Urothelium cell line (cell line): ENCODE measurements at regions not wholly inside any gene's neighbourhood (a gene's known extent, or its start where the extent isn't known, plus 50 kb on each side); places are given as distances from the start of the nearest gene placed in this dataset.
A peak's percentile ranks its signal among the peaks of the same experiment; 100 is the strongest.
"Not testable (repeated sequence)": the region's sequence is repeated elsewhere in the genome, so short reads cannot be mapped to it uniquely, and the experiment has no call there.

Experiments used
- DNase-seq: peaks from one replicate; pipeline ENCODE4 v3.0.0; 2011; ENCODE audit warnings: low spot score, mixed read lengths
- FAIRE-seq: peaks from 2 replicates; lab custom pipeline; 2011; peaks lifted over from hg19 to GRCh38; lab: Jason Lieb, UNC

DNA sequence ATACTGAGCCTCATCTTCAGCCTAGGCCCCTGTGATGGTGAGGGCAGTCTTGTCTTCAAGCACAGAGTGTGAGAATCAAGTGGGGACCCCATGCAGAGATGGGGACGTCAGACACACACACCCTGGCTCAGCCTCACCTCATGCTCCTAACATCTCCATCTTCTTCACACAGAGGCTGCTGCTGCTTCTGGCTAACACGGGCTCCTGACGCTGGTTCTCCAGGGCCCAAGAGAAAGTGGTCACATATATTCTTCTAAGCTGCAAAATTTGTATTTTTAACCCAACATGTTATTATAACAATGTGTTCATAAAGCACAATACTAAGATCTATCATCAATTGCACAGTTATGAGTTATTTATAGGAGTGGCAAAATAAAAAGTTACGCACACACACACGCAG is 101.2 kb downstream of the VPREB1 start:
- DNase-seq: no peak
- FAIRE-seq: no peak

DNA sequence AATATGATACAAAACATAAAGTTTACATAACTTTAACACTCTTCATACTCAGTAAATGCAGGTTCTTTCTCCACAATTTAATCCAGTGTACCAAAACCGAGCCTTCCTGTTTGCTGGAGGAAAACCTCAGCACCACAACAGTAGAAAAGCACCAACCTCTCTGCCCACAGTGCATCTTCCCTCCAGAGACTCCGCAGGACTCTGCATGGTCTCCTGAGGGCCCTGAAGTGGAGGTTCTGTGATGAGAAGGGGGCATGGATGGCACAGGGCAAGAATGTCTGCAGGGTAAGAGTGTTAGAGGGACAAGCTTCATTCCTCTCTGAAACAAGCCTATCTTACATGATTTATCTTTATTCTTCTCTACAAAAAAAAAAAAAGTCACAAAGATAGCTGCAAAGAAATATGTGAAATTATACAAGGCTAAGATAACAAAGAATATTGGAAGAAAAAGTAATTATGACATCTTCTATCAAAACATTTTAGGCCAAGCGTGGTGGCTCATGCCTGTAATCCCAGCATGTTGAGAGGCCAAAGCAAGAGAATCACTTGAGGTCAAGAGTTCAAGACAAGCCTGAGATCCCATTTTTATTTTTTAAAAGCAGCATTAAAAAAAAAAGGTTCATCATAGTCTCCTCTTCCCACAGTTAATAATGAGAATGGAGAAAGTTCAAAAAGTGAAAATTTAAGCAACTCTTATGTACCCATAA is 102.0 kb downstream of the VPREB1 start:
- FAIRE-seq: no peak

DNA sequence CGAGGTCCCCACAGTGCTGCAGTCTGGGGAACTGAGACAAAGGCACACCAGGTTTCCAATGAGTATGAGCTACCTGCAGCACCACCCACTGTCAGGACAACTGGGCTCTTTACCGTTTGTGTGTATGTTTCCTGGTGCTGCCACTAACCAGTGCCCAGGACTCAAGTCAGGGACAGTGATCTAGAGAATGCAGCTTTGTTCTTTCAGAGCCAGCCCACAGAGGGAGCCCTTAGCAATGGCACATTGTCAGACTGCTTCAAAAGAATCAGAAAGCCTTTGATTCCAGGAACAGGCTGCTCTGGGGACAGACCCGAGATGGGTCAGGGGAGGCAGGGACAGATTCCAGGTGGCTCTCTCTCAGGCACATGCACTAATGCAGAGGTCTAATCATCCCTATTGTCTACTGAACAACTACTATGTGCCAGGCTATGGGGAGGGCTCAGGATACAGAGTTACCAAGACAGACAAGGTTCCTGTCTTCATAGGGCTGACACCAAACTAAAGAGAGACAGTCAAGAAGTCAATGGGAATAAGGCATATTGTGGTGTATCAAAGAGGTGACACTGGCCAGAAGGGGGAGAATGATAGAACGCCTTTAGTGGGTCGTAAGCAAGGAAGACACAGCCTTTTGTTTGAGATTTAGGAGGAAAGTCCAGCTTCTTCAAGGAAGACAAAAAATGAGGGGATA is 103.7 kb downstream of the VPREB1 start:
- DNase-seq (peak; percentile 35), FAIRE-seq (peak; percentile 56)

More for the DNA sequence above, 102.0 kb downstream of the VPREB1 start:
- no peak for DNase-seq

DNA sequence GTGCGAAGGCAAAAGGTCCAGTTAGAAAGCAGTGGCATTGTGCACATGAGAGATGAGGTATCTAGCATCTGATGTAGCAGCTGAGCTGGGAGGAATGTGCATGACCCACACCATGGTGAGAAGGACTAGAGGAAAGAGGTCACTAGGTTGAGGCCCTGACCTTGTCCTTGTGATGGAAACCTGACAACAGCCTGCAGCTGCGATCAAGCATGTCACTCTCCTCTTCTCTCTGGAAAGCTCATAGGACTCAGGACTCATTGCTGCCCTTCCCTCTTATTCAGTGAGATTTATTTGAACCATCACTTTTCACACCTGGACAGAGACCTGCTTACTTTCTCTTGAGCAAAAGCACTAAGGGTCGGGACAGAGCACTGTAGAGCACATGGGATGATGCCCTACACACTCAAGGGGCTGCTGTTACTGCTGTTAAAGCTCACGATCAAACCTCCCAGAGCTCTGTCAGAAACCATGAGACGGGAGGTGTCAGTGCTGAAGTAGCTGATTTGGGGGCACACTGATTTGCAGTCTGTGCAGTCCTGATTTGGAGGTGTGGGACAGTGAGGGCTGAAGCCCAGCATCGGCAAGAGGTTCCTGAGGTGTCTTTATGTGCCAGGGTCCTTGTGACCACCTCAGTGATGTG is 104.3 kb downstream of the VPREB1 start:
- peak; percentile 89 for FAIRE-seq
- no peak for DNase-seq

DNA sequence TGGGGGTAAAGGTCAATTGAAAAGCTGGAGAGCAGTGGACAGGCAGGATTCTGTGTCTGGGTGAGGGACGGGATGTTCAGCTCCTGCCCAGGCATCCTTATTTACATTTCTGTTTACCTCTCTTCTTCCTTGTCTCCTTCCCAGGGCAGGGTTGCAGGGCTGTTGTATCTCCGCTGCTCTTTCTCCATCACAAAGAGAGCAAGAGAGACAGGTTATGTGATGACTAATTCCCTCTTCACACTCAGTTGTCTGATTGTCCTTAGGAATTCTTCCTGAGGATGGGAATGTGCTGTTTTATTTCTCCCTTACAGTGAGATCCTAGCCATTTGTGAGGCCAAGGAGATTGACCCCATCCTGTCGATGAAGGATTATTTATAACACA is 104.9 kb downstream of the VPREB1 start:
- DNase-seq (no peak), FAIRE-seq (no peak)

DNA sequence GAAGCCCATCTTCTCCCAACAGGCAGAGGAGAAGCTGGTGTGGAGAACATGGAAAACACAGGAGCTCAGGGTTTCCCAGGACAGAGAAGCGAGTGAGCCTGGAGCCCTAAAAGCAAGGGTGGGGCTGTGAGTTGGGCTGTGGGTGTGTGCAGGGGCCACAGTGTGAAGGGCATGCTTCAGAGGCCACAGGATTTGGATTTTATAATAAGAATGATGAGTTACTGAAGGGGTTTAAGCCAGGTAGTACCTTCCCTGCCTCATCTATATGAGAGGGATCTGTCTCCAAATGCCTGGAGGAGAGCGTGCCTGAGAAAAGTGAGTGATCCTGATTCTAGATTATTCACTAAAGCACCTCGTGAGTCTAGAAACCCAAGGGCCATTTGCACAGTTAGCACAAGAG is 106.8 kb downstream of the VPREB1 start:
- DNase-seq (no peak), FAIRE-seq (no peak)

DNA sequence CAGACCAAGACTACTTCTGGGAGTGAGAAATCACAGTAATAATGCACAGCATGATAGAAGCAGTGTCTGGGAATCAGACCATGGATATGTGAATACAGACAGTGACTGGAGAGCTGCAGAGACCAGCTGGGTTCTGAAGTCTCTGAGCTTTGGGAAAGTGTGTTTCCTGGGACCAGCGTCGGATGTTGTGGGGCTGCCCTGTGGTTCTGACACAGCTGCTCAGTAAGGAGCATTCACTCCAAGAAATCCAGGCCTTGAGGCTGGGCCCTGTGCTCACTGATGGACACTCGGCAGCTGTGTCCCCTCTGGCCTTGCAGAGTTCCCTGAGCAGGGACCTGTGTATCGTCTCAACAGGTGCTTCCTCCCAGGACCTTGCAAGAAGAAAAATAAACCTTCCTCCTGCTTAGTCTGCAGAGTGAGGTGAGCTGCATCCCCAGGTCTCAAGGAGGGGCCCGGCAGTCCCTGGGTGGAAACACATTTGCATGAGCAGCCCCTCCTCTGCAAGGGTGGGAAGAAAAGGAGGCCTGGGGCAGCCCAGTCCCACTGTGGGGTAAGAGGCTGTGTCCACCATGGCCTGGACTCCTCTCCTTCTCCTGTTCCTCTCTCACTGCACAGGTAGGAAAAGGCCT is 107.9 kb downstream of the VPREB1 start:
- no peak for DNase-seq
- FAIRE-seq: no peak

DNA sequence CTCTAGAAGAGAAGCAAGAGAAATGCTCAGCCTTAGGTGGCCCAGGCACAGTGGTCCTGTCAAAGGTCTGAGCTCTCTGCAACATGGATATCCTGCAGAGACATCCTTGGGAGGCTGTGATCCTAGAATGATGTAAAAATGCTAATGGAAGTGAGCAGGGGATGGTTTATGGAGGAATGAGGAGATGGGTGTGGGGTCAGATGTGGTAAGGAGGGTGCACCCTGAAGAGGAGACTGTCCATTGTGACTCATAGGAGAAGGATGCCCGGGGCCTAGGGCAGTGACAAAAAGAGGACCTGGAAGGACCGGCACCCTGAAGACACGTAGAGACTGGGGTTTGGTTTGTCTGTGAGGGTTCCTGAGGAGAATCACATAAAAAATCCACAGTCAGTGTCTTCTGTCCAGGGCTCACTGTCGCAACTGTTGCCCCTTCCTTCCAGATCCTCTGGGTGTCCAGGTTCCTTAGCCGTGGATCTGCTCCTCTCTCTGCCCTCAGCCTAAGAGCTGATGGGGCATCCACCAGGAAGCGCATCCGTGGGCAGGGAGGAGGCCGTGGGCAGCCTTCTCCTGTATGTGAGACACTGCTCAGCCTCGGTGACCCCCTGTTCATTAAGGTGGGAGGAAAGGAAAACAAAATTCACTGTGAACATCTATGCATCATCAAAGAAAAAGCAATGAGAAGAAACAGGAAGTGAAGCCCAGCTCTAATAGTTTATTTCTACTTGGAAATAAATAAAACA is 110.7 kb downstream of the VPREB1 start:
- DNase-seq (no peak), FAIRE-seq (no peak)

DNA sequence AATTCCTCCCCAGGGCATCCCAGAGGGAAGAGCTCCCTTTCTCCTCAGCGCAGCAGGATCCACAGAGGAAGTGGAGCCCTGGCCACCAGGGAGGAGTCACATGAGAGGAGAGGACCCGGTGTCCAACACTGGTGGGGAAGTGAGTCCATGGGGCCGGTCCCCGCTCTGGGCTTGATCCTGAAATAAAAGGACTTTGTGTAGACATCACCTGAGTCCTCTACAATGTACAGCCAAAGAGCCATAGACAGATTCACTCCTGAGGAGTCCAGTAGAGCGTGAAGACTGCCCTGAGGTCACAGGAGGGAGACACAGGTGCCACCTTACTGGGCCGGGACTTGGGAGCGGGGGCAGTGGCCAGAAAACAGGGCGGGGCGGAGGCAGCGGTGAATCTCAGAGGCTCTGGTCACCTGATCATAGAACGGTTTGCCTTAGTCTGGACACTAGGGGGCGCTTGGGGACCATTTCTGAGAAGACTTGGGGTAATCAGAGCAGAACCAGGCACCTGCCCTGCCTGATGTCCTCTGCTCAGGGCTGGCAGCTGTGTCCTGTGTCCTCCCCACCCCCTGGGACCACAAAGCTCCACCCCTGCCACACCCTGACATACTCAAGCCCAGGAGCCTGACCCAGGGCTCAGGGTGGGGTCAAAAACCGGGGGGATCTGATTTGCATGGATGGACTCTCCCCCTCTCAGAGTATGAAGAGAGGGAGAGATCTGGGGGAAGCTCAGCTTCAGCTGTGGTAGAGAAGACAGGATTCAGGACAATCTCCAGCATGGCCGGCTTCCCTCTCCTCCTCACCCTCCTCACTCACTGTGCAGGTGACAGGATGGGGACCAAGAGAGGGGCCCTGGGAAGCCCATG is 112.7 kb downstream of the VPREB1 start:
- FAIRE-seq: peak; percentile 77
- DNase-seq: peak; percentile 96

DNA sequence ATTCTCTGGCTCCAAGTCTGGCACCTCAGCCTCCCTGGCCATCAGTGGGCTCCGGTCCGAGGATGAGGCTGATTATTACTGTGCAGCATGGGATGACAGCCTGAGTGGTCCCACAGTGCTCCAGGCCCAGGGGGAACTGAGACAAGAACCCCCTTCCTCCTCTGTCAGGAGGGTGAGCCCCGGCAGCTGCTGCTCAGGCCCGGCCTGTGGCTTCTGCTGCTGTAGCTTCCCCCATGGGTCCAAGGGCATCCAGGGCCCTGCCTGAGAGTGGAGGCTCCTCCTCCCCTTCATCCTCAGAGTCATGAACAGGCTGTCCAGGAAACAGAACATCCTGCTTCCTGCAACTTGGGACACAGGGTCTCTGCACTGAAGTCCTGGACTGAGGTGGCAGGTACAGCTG is 113.6 kb downstream of the VPREB1 start:
- peak; percentile 70 for FAIRE-seq
- no peak for DNase-seq

DNA sequence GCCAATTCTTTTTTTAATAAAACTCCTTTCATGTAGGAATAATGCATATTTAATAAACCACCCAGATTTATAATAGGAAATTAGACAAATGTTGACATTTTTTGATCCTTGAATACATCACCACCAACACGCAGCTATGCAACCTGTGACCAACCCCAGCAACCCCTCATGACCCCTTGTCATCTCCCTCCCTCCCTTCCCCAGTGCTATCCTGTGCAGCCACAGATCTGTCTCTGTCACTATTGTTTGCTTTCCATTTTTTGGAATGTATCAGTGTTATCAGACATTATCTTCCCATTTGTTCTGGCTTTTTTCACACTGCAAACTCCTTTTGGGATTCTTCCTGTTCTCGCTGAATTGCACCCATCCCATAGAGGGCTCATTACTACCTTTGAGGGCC is 114.1 kb downstream of the VPREB1 start:
- DNase-seq (no peak), FAIRE-seq (no peak)

DNA sequence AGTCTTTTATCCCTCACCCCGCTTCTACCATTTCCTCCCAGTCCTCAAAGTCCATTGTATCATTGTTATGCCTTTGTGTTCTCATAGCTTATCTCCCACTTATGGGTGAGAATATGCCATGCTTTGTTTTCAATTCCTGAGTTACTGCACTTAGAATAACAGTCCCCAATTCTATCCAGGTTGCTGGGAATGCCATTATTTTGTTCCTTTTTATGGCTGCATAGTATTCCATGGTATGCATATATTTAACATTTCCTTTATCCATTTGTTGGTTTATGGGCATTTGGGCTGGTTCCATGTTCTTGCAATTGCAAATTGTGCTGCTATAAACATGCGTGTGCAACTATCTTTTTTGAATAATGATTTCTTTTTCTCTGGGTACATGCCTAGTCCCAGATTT is 114.9 kb downstream of the VPREB1 start:
- FAIRE-seq (no peak), DNase-seq (no peak)

DNA sequence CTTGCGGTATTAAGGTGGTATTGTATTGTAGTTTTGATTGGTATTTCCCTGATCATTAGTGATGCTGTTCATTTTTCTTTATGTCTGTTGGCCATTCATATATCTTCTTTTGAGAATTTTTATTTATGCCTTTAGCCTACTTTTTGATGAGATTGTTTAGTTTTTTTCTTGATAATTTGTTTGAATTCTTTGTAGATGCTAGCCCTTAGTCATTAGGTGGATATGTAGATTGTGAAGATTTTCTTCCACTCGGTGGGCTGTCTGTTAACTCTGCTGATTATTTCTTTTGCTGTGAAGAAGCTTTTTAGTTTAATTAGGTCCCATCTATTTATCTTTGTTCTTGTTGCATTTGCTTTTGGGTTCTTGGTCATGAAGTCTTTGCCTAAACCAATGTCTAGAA is 115.4 kb downstream of the VPREB1 start:
- DNase-seq: no peak
- no peak for FAIRE-seq

DNA sequence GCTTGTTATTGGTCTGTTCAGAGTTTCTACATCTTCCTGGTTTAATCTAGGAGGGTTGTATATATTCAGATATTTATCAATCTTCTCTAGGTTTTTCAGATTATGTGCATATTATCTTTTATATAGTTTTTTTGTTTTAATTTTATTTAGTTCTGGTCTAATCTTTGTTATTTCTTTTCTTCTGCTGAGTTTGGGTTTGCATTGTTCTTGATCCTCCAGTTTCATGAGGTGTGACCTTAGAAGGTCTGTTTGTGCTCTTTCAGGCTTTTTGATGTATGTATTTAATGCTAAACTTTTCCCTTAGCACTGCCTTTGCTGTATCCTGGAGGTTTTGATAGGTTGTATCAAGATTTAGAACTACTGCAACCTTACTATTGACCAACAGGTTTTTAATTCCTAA is 117.7 kb downstream of the VPREB1 start:
- DNase-seq: no peak
- FAIRE-seq: no peak

DNA sequence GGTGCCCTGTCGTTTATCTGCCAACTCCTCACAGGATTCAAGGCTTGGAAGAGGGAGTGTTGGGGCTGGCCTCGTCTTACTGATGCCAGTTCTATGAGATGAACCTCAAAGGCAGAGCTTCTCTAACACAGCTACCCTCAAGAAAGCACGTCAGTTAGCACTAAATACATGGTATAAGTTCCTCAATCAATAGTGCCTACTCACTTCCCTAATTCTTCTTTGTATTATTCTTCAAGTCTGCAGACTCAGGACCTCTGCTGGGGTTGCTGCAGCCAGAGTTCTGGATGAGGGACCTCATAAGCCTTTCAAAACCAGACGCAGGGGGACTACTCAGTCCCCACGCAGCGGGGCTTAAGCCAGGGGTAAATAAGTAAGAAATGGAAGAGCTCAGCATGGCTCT is 118.3 kb downstream of the VPREB1 start:
- DNase-seq (no peak), FAIRE-seq (no peak)

DNA sequence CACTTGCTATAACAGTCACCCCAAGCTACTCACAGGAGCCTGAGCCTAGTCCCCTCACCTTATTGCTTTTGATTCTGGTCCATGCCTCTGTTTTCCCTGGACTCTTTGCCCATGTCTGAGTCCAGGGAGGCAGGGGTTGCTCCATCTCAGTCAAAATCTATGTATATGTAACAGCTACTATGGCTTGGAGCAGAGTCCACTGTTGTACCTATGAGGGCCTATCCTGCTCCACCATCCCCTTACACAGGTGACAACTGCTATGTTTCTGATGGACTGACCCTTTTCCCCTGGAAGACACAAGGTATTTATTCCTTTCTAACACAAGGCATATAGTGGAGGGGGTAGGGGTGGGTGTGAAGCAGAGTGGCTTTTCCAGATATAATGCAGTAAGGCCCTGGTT is 119.6 kb downstream of the VPREB1 start:
- FAIRE-seq: peak; percentile 23
- DNase-seq: no peak

DNA sequence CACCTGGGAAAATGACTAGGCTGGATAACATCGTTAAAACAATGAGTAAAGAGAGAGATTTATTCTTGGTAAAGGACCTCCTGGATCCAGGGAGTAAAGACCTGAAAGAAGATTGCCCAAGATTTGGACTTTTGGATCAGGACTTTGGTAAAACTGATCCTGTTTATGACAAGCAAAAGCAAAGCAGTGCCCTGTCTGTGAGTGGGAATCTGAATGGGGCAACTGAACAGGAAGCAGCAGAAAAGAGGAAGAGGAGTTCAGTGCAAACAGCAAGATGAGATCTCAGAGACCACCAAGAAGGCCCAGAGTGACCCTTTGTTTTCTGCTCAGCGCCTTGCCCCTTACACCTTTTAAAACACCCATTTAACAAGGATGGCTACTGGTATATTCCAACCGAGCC is 122.0 kb downstream of the VPREB1 start:
- DNase-seq (no peak), FAIRE-seq (no peak)

DNA sequence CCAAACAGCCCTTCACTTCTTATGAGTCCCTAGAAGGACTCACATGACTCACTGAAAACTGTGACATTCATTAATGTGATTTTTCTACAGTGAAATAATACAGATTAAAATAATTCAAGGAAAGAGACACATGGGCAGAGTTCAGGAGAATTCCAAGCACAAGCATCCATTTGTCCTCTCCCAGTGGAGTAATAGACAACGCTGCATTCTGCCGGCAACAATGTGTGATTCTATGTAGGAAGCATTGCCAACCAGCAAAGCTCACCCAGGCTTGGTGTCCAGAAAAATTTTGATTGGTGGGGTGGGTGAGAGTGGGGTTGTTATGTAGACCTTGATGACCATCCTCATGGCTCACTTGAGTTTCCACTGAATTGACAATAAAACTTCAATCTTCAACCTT is 123.9 kb downstream of the VPREB1 start:
- no peak for DNase-seq
- no peak for FAIRE-seq

DNA sequence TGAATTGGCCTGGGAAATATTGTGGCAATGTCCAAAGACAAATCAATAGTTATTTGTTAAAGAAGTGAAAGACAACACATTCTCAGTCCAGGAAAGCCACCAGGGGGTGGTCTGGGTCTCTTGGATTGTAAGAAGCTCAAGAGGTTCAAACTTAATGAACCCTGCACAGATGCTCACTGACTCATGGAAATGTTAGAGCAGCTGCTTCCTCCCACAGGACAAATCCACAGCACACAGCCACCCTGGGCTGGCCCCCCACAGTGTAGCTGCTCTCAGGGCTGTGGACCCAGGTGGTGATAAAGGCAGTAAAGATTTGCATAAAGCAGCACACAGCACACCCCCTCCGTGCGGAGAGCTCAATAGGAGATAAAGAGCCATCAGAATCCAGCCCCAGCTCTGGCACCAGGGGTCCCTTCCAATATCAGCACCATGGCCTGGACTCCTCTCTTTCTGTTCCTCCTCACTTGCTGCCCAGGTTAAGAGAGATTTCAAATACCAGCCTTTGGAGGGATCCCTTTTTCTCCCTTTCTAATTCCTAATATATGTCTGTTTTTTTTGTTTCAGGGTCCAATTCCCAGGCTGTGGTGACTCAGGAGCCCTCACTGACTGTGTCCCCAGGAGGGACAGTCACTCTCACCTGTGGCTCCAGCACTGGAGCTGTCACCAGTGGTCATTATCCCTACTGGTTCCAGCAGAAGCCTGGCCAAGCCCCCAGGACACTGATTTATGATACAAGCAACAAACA is 124.8 kb downstream of the VPREB1 start:
- peak; percentile 84 for FAIRE-seq
- DNase-seq: not testable (repeated sequence)

DNA sequence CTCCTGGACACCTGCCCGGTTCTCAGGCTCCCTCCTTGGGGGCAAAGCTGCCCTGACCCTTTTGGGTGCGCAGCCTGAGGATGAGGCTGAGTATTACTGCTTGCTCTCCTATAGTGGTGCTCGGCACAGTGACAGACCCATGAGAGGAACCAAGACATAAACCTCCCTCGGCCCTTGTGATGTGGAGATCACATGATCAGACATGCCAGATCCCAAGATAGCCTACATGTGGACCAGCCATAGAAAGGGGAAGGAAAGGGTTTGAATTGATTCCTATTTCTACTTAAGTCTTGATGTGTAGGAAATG is 125.3 kb downstream of the VPREB1 start:
- FAIRE-seq (no peak), DNase-seq (no peak)
